NCI-H2196 (cell line): ENCODE measurements at regions not wholly inside any gene's neighbourhood (a gene's known extent, or its start where the extent isn't known, plus 50 kb on each side); places are given as distances from the start of the nearest gene placed in this dataset.
A peak's percentile ranks its signal among the peaks of the same experiment; 100 is the strongest.

Experiments
- DNase-seq: peaks from one replicate; lab custom pipeline; 2025; ENCODE audit not compliant: unreplicated experiment; lab: John Stamatoyannopoulos, UW

- no peak for DNase-seq
Observed at GRCh38 chr10:29763396-29763795, 128.6 kb upstream of the SVIL start.

- no peak for DNase-seq
Observed at GRCh38 chr10:29761916-29762315, 127.1 kb upstream of the SVIL start.

GRCh38 chr10:29760138-29760900, 125.5 kb upstream of the SVIL start:
- DNase-seq: no peak

- no peak for DNase-seq
Observed at GRCh38 chr10:29757551-29758297, 123.0 kb upstream of the SVIL start.

- DNase-seq: no peak
Observed at GRCh38 chr10:29756451-29756850, 121.7 kb upstream of the SVIL start.

GRCh38 chr10:29753283-29753682, 118.5 kb upstream of the SVIL start:
- DNase-seq: no peak

- DNase-seq: no peak
Observed at GRCh38 chr10:29751684-29752083, 116.9 kb upstream of the SVIL start.

GRCh38 chr10:29751240-29751639, 116.5 kb upstream of the SVIL start:
- no peak for DNase-seq

GRCh38 chr10:29749150-29749549, 114.4 kb upstream of the SVIL start:
- DNase-seq: no peak

GRCh38 chr10:29748109-29748650, 113.4 kb upstream of the SVIL start:
- no peak for DNase-seq

- no peak for DNase-seq
Observed at GRCh38 chr10:29746080-29746797, 111.5 kb upstream of the SVIL start.

- DNase-seq: no peak
Observed at GRCh38 chr10:29740981-29741545, 106.3 kb upstream of the SVIL start.

- no peak for DNase-seq
Observed at GRCh38 chr10:29738341-29738740, 103.6 kb upstream of the SVIL start.

- no peak for DNase-seq
Observed at GRCh38 chr10:29737074-29737593, 102.4 kb upstream of the SVIL start.

GRCh38 chr10:29736366-29737073, 101.7 kb upstream of the SVIL start:
- DNase-seq: peak; percentile 41

GRCh38 chr10:29735628-29736365, 101.0 kb upstream of the SVIL start:
- DNase-seq: peak; percentile 48

GRCh38 chr10:29734962-29735627, 100.3 kb upstream of the SVIL start:
- DNase-seq: peak; percentile 37

GRCh38 chr10:29734640-29734961, 99.8 kb upstream of the SVIL start:
- no peak for DNase-seq

- DNase-seq: no peak
Observed at GRCh38 chr10:29733323-29733722, 98.6 kb upstream of the SVIL start.
